ENCODE measurements at regions not wholly inside any gene's neighbourhood (a gene's known extent, or its start where the extent isn't known, plus 50 kb on each side); places are given as distances from the start of the nearest gene placed in this dataset.

DNA sequence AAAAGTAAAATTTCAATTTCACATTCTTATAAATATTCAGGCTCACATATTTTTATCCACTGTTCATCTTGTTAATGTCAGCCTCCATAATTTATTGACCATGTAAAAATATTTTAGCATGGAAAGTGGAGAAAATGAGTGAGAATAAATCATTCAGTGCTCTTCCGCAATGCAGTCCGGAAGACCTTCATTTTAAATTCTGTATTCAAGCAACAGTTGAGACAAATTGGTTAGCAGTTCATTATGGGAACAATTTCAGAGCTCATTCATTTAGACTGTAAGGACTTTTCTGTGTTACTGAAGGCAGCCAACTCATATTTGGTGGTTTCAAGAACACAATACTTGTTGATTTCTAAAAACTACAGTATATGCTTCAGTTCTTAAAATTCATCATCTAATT lies 97.8 kb downstream of the TYW3 start:
- TF ChIP-seq, protein P1, sequence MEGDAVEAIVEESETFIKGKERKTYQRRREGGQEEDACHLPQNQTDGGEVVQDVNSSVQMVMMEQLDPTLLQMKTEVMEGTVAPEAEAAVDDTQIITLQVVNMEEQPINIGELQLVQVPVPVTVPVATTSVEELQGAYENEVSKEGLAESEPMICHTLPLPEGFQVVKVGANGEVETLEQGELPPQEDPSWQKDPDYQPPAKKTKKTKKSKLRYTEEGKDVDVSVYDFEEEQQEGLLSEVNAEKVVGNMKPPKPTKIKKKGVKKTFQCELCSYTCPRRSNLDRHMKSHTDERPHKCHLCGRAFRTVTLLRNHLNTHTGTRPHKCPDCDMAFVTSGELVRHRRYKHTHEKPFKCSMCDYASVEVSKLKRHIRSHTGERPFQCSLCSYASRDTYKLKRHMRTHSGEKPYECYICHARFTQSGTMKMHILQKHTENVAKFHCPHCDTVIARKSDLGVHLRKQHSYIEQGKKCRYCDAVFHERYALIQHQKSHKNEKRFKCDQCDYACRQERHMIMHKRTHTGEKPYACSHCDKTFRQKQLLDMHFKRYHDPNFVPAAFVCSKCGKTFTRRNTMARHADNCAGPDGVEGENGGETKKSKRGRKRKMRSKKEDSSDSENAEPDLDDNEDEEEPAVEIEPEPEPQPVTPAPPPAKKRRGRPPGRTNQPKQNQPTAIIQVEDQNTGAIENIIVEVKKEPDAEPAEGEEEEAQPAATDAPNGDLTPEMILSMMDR (IDR thresholded peaks at IDR 0.05): no peak
- no peak for TF ChIP-seq POLR2A (IDR thresholded peaks at IDR 0.05)
